PFSK-1 (cell line): ENCODE measurements at regions not wholly inside any gene's neighbourhood (a gene's known extent, or its start where the extent isn't known, plus 50 kb on each side); places are given as distances from the start of the nearest gene placed in this dataset.

ENCODE experiments used
- FOXP2 ChIP-seq: optimal IDR thresholded peaks from 2 replicates; pipeline ENCODE3; 2011; ENCODE audit warnings: borderline replicate concordance, control low read depth, inconsistent platforms; ENCODE audit not compliant: insufficient read depth; ENCODE audit errors: extremely low read length, extremely low read depth
- POLR2AphosphoS5 ChIP-seq: IDR thresholded peaks from 2 replicates; pipeline ENCODE4 v1.6.1; 2012; ENCODE audit warnings: low read depth, mild to moderate bottlenecking, control low read depth, low read length, moderate library complexity
- SIN3A ChIP-seq: IDR thresholded peaks from 2 replicates; pipeline ENCODE4 v1.6.1; 2012; ENCODE audit warnings: mild to moderate bottlenecking, low read length, moderate library complexity, borderline replicate concordance; ENCODE audit not compliant: insufficient read depth
- TAF1 ChIP-seq: IDR thresholded peaks from 2 replicates; pipeline ENCODE4 v1.6.1; 2012; ENCODE audit warnings: low read length, control low read depth, borderline replicate concordance; ENCODE audit not compliant: insufficient read depth
- TF ChIP-seq, protein P1 (sequence below), 2 experiments: IDR thresholded peaks; 2 replicates each; pipeline versions ENCODE4 v1.6.1 to v1.8.0; 2011 to 2012; ENCODE audit warnings: low read depth in 2 of 2, low read length in 2 of 2, control low read depth in 1 of 2, inconsistent platforms in 1 of 2, mild to moderate bottlenecking in 1 of 2, moderate library complexity in 1 of 2; ENCODE audit not compliant: insufficient read depth in 1 of 2

DNA sequence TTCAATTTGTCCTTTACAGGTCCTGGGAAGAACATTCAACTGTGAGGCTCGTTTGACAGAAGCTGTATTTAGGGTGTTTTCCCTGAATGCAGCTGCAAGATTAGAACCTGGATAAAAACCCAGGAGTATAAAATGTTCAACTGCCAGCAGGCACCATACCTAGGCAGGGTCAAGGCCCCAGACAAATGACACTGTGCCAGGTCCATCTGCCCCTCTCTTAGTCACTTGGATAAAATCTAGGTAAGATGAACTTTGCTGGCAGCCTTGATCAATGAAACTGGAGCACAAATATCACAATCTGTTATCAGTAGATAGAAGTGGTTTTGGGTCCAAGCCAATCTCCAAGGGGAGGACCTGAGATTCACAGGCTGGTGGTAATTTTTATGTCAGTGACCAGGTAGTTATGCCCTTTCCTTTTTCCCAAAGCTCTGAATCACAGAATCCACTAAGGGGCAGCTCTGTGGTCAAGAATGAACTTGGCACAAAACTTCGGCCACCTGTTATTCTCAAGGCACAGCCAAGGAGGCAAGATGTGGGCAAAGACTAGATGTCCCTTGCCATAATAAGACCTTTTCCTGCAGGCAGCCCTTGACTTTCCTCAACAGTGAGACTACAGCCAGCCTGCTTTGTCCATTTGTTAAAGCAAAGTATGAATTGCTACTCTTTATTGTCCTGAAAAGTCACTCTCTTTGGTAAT is 501.0 kb downstream of the PPARGC1A start:
- TF ChIP-seq, protein P1, sequence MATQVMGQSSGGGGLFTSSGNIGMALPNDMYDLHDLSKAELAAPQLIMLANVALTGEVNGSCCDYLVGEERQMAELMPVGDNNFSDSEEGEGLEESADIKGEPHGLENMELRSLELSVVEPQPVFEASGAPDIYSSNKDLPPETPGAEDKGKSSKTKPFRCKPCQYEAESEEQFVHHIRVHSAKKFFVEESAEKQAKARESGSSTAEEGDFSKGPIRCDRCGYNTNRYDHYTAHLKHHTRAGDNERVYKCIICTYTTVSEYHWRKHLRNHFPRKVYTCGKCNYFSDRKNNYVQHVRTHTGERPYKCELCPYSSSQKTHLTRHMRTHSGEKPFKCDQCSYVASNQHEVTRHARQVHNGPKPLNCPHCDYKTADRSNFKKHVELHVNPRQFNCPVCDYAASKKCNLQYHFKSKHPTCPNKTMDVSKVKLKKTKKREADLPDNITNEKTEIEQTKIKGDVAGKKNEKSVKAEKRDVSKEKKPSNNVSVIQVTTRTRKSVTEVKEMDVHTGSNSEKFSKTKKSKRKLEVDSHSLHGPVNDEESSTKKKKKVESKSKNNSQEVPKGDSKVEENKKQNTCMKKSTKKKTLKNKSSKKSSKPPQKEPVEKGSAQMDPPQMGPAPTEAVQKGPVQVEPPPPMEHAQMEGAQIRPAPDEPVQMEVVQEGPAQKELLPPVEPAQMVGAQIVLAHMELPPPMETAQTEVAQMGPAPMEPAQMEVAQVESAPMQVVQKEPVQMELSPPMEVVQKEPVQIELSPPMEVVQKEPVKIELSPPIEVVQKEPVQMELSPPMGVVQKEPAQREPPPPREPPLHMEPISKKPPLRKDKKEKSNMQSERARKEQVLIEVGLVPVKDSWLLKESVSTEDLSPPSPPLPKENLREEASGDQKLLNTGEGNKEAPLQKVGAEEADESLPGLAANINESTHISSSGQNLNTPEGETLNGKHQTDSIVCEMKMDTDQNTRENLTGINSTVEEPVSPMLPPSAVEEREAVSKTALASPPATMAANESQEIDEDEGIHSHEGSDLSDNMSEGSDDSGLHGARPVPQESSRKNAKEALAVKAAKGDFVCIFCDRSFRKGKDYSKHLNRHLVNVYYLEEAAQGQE (IDR thresholded peaks at IDR 0.05; ENCODE audit: insufficient read depth in 1 of 2, low read depth in 2 of 2, low read length in 2 of 2): no peak
- no peak for TF ChIP-seq SIN3A
- no peak for TF ChIP-seq FOXP2
- no peak for TF ChIP-seq POLR2AphosphoS5
- no peak for TF ChIP-seq TAF1

DNA sequence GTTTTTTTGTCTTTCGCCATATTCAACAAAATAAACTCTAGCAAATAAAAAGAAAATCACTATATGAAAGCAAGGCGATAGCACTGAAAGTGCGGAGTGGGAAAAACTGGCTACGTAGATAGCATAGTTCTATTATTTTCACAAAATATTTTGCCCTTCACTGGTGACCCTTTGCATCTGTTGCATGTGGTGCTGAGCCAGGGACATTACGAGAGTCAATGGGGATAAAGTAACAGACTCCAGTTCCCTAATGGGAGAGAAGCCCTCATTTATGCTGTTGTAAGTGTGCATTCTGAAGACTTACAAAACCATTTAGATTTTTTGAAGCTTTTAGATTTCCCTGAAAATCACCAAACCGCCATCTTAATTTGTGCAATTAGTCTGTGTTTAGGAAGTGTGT is 501.6 kb downstream of the PPARGC1A start:
- TF ChIP-seq SIN3A (no peak), FOXP2 (no peak), TAF1 (no peak), POLR2AphosphoS5 (no peak)
- TF ChIP-seq, protein P1 (IDR thresholded peaks at IDR 0.05; ENCODE audit: insufficient read depth in 1 of 2, low read depth in 2 of 2, low read length in 2 of 2): no peak

DNA sequence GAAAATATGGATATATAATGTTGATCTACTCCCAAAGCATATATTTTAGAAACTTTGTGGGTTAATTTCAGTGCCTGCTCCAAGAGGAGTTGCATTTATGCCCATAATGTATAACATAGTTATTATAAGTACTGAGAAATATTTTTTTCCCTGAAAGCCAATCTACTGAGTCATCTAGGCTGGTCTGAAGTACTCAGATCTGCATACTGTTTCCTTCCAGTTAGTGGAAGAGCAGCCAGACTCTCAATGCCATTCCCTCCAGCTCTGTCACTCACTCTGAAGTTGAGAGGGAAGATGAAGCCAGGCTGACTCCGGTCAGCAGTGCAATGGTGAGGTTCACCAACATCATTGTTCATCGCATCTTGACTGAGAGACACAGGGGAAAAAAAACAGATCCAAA is 505.1 kb downstream of the PPARGC1A start:
- TF ChIP-seq TAF1 (no peak), SIN3A (no peak), FOXP2 (no peak), POLR2AphosphoS5 (no peak)
- TF ChIP-seq, protein P1 (IDR thresholded peaks at IDR 0.05; ENCODE audit: insufficient read depth in 1 of 2, low read depth in 2 of 2, low read length in 2 of 2): no peak

DNA sequence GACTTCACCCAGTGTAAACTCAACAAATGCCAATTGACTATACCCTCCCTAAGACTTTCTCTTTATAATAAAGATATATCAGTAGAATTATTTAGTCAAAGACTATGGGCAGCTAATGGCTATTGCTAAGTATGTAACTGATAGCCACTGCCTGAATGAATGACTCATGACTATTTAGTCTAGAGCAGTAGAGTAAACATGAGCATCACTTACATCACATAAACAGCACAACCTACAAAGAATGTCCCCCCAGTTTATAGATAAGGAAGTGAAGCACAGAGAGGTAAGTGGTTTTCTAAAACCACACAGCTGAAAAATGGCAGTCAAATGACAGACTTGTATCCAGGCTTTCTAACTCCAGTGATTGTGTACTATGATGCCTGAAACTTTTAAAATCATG is 507.0 kb downstream of the PPARGC1A start:
- TF ChIP-seq TAF1 (no peak), SIN3A (no peak), POLR2AphosphoS5 (no peak), FOXP2 (no peak)
- TF ChIP-seq, protein P1 (IDR thresholded peaks at IDR 0.05; ENCODE audit: insufficient read depth in 1 of 2, low read depth in 2 of 2, low read length in 2 of 2): no peak

DNA sequence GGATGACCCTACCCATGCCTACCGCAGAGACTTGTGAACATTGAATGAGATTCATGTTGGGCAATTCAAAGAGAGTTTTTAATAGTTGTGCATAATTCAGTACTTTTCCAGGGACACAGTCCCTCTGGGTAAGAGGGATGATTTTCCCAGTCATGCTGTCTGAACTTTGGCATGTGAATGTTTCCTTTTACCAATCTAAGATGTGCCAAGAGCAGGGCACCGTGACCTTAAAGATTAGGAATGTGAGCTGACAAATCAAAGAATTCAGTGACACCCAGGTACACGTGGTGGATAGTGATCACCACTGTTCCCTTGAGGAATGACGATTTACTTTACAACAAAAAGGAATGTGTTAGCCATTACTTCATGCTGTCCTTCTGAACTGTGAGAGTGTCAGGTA is 515.6 kb downstream of the PPARGC1A start:
- TF ChIP-seq POLR2AphosphoS5: no peak
- TF ChIP-seq SIN3A: no peak
- TF ChIP-seq FOXP2: no peak
- TF ChIP-seq, protein P1 (IDR thresholded peaks at IDR 0.05; ENCODE audit: insufficient read depth in 1 of 2, low read depth in 2 of 2, low read length in 2 of 2): no peak
